ENCODE measurements at regions not wholly inside any gene's neighbourhood (a gene's known extent, or its start where the extent isn't known, plus 50 kb on each side); places are given as distances from the start of the nearest gene placed in this dataset.

DNA sequence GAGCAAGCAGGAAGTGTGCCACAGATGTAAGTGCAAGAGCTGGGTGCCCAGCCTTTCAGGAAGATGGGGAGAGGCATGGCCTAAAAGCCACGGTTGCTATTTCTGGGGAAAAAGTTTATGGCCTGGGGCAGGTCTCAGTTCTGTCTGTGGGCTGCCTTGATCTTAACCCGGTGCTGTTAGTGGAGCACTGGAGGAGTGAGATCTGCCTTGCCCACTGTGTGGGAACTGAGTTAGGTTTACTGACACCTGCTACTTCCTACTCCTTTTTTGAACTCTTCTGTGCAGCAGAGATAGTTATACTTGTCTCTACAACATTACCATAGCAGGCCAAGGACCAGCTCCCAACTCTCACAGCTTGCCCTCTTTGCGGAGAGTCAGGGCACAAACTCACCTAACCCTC is 76.5 kb downstream of the ITM2A start:
- H3K27me3 ChIP-seq (ENCODE audit: control insufficient read depth in 4 of 4, insufficient read depth in 4 of 4, low read length in 3 of 4), result peaks cover 0 to 3% (median 0%) of the 10 kb centered on the region in 4 donors
- WGBS, result 73% methylated on average over 3 of the region's 3 CpGs
- no peak overlapping the region for H3K4me3 ChIP-seq (ENCODE audit: low read depth in 1 of 3, low read length in 3 of 3)
- no peak for DNase-seq (ENCODE audit: low spot score)
- H3K36me3 ChIP-seq (ENCODE audit: control insufficient read depth in 4 of 4, insufficient read depth in 3 of 4, low read depth in 1 of 4, low read length in 3 of 4), result no peaks in the 10 kb centered on the region
- no peaks in the 10 kb centered on the region for H3K9me3 ChIP-seq (ENCODE audit: control insufficient read depth in 4 of 4, low read length in 3 of 4)
- no peak overlapping the region for H3K27ac ChIP-seq (ENCODE audit: low read depth in 1 of 2, low read length in 2 of 2)
- H3K9ac ChIP-seq (ENCODE audit: low read depth in 1 of 2, low read length in 2 of 2), result no peak overlapping the region
- TF ChIP-seq JUND (IDR thresholded peaks at IDR 0.05), result no peak
- TF ChIP-seq SP1 (IDR thresholded peaks at IDR 0.05), result no peak
- H3K4me1 ChIP-seq (ENCODE audit: control insufficient read depth in 4 of 4, insufficient read depth in 4 of 4, low read length in 3 of 4), result no peaks in the 10 kb centered on the region

DNA sequence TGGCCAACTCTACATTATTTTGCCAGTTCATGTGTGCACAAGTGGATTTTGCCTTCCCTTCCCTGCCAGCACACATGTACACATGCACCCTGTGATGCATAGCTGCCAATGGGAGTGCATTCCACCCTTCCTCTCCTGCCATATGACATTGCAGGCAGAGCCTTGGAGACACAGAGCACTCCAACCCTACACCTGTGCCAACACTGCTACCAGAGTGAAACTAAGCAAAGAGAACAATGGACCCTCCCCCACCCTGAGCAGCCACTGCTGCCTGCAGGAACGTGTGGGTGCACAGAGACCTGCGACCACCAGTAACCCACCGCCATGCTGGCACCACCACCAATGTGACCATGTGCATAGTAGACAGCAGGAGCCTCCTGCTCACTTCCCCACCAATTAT is 78.4 kb downstream of the ITM2A start:
- DNase-seq (ENCODE audit: low spot score), result no peak
- Histone ChIP-seq H3K4me1 (ENCODE audit: control insufficient read depth in 4 of 4, insufficient read depth in 4 of 4, low read length in 3 of 4) (no peaks in the 10 kb centered on the region), H3K36me3 (ENCODE audit: control insufficient read depth in 4 of 4, insufficient read depth in 3 of 4, low read depth in 1 of 4, low read length in 3 of 4) (no peaks in the 10 kb centered on the region), H3K4me3 (ENCODE audit: low read depth in 1 of 3, low read length in 3 of 3) (no peak overlapping the region), H3K9me3 (ENCODE audit: control insufficient read depth in 4 of 4, low read length in 3 of 4) (no peaks in the 10 kb centered on the region), H3K9ac (ENCODE audit: low read depth in 1 of 2, low read length in 2 of 2) (no peak overlapping the region), H3K27ac (ENCODE audit: low read depth in 1 of 2, low read length in 2 of 2) (no peak overlapping the region), H3K27me3 (ENCODE audit: control insufficient read depth in 4 of 4, insufficient read depth in 4 of 4, low read length in 3 of 4) (peaks cover 0 to 3% (median 0%) of the 10 kb centered on the region in 4 donors)
- 75% methylated on average over 3 of the region's 3 CpGs for WGBS
- no peak for TF ChIP-seq RAD21 (IDR thresholded peaks at IDR 0.05)

DNA sequence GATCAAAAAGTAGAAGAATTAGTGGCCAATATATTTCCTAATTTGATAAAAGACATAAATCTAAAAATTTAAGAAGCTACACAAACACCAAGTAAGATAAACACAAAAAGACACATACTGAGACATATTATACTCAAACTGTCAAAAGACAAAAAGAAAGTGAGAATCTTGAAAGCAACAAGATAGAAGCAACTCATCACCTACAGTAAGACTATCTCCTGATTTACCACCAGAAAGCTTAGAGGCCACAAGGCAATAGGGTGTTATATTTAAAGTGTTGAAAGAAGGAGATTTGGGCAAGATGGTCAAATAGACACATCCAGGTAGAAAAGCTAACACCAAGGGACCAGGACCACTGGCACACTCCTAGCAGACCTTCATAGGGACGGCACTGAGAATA is 79.4 kb downstream of the ITM2A start:
- TF ChIP-seq GABPA (IDR thresholded peaks at IDR 0.05 in 1 of 2, conservative IDR thresholded peaks at IDR 0.05 in 1 of 2) (no peak), CTCF (IDR thresholded peaks at IDR 0.05; ENCODE audit: low read depth, low read length, missing input control) (no peak), HNF4G (IDR thresholded peaks at IDR 0.05) (no peak), YY1 (IDR thresholded peaks at IDR 0.05) (no peak), RAD21 (IDR thresholded peaks at IDR 0.05) (no peak), NR2F2 (IDR thresholded peaks at IDR 0.05) (no peak), RXRA (IDR thresholded peaks at IDR 0.05) (no peak), FOXA1 (IDR thresholded peaks at IDR 0.05) (no peak), JUND (IDR thresholded peaks at IDR 0.05) (no peak), EGR1 (IDR thresholded peaks at IDR 0.05; ENCODE audit: low read depth in 2 of 2) (no peak)
- TF ChIP-seq, protein P1, sequence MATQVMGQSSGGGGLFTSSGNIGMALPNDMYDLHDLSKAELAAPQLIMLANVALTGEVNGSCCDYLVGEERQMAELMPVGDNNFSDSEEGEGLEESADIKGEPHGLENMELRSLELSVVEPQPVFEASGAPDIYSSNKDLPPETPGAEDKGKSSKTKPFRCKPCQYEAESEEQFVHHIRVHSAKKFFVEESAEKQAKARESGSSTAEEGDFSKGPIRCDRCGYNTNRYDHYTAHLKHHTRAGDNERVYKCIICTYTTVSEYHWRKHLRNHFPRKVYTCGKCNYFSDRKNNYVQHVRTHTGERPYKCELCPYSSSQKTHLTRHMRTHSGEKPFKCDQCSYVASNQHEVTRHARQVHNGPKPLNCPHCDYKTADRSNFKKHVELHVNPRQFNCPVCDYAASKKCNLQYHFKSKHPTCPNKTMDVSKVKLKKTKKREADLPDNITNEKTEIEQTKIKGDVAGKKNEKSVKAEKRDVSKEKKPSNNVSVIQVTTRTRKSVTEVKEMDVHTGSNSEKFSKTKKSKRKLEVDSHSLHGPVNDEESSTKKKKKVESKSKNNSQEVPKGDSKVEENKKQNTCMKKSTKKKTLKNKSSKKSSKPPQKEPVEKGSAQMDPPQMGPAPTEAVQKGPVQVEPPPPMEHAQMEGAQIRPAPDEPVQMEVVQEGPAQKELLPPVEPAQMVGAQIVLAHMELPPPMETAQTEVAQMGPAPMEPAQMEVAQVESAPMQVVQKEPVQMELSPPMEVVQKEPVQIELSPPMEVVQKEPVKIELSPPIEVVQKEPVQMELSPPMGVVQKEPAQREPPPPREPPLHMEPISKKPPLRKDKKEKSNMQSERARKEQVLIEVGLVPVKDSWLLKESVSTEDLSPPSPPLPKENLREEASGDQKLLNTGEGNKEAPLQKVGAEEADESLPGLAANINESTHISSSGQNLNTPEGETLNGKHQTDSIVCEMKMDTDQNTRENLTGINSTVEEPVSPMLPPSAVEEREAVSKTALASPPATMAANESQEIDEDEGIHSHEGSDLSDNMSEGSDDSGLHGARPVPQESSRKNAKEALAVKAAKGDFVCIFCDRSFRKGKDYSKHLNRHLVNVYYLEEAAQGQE (IDR thresholded peaks at IDR 0.05), result no peak
- TF ChIP-seq, protein P2, sequence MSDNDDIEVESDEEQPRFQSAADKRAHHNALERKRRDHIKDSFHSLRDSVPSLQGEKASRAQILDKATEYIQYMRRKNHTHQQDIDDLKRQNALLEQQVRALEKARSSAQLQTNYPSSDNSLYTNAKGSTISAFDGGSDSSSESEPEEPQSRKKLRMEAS (IDR thresholded peaks at IDR 0.05), result no peak
- no peaks in the 10 kb centered on the region for H3K9me3 ChIP-seq (ENCODE audit: control insufficient read depth in 4 of 4, low read length in 3 of 4)
- DNase-seq (ENCODE audit: low spot score), result no peak
- H3K27ac ChIP-seq (ENCODE audit: low read depth in 1 of 2, low read length in 2 of 2), result no peak overlapping the region
- WGBS, result 71% methylated on average over 1 of the region's 1 CpG
- no peak overlapping the region for H3K4me3 ChIP-seq (ENCODE audit: low read depth in 1 of 3, low read length in 3 of 3)
- H3K9ac ChIP-seq (ENCODE audit: low read depth in 1 of 2, low read length in 2 of 2), result no peak overlapping the region
- no peaks in the 10 kb centered on the region for H3K4me1 ChIP-seq (ENCODE audit: control insufficient read depth in 4 of 4, insufficient read depth in 4 of 4, low read length in 3 of 4)
- peaks cover 0 to 3% (median 0%) of the 10 kb centered on the region in 4 donors for H3K27me3 ChIP-seq (ENCODE audit: control insufficient read depth in 4 of 4, insufficient read depth in 4 of 4, low read length in 3 of 4)
- no peaks in the 10 kb centered on the region for H3K36me3 ChIP-seq (ENCODE audit: control insufficient read depth in 4 of 4, insufficient read depth in 3 of 4, low read depth in 1 of 4, low read length in 3 of 4)

Measured in liver (tissue), 8 donors.